ENCODE measurements at regions not wholly inside any gene's neighbourhood (a gene's known extent, or its start where the extent isn't known, plus 50 kb on each side); places are given as distances from the start of the nearest gene placed in this dataset.

DNA sequence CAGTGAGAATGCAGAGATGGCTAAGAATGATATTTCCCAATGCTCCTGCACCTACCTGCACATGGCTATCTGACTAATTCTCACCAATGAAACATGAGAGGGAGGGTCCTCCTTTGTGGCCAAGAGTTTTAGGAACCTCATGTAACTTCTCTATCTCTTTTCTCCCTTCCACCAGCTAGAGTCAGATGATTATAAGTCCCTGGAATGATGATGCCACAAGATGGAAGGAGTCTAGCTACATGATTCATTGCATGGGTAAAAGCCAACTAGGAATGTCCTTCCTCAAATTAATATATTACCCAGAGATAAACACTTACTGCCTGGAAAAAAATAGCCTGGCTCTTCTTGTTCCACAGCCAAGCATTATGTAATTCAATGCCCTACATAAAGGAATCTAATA, 55.1 kb upstream of the AASS start:
- TF ChIP-seq CTCF (IDR thresholded peaks at IDR 0.05) (no peak), POLR2A (IDR thresholded peaks at IDR 0.05) (no peak)
